GM18519 (cell line): ENCODE measurements at regions not wholly inside any gene's neighbourhood (a gene's known extent, or its start where the extent isn't known, plus 50 kb on each side); places are given as distances from the start of the nearest gene placed in this dataset.
A peak's percentile ranks its signal among the peaks of the same experiment; 100 is the strongest.
"Not testable (repeated sequence)": the region's sequence is repeated elsewhere in the genome, so short reads cannot be mapped to it uniquely, and the experiment has no call there.

Experiments used
- ATAC-seq: cut with Tn5 transposase; IDR thresholded peaks from one replicate; pipeline ENCODE4 v1.9.1; 2021; ENCODE audit warnings: mild to moderate bottlenecking, moderate library complexity; ENCODE audit not compliant: unreplicated experiment, low FRiP score

GRCh38 chr10:11668847-11669610 is 57.6 kb upstream of the USP6NL start:
- ATAC-seq: no peak

GRCh38 chr10:11667756-11668155 is 56.3 kb upstream of the USP6NL start:
- no peak for ATAC-seq

- ATAC-seq: peak; percentile 55
Measured at GRCh38 chr10:11663763-11664555, 52.5 kb upstream of the USP6NL start.

DNA sequence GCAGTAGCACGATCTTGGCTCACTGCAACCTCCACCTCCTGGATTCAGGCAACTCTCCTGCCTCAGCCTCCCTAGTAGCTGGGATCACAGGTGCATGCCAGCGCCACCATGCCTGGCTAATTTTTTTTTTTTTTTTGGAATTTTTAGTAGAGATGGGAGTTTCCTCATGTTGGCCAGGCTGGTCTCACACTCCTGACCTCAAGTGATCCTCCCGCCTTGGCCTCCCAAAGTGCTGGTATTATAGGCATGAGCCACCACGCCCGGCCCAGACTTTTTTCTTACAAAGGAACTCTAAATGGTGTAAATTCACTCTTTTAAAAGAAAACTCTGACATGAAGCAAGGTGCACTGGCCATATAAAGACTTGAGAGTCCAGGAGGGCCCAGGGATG is 51.7 kb upstream of the USP6NL start:
- not testable (repeated sequence) for ATAC-seq

GRCh38 chr10:11661441-11661840 is 50.0 kb upstream of the USP6NL start:
- no peak for ATAC-seq
